ENCODE measurements at regions not wholly inside any gene's neighbourhood (a gene's known extent, or its start where the extent isn't known, plus 50 kb on each side); places are given as distances from the start of the nearest gene placed in this dataset.

DNA sequence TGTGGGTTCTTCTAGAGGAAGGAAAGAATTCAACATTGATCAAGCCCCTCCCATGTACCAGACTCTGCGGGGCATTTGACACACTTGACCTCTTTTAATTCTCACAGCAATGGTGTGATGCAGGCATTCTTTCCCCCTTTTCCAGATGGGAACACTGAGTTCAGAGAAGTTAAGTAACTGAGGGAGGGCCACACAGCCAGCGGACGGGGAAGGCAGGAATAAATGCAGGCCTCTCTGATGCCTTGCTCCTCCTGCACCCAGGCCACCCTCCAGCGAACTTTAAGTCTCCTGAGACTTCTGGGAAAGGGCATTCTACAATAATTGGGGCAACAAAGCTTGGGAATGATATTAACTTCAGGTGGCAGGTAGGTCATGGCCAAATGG, 227.4 kb downstream of the UACA start:
- TF ChIP-seq, protein P1, sequence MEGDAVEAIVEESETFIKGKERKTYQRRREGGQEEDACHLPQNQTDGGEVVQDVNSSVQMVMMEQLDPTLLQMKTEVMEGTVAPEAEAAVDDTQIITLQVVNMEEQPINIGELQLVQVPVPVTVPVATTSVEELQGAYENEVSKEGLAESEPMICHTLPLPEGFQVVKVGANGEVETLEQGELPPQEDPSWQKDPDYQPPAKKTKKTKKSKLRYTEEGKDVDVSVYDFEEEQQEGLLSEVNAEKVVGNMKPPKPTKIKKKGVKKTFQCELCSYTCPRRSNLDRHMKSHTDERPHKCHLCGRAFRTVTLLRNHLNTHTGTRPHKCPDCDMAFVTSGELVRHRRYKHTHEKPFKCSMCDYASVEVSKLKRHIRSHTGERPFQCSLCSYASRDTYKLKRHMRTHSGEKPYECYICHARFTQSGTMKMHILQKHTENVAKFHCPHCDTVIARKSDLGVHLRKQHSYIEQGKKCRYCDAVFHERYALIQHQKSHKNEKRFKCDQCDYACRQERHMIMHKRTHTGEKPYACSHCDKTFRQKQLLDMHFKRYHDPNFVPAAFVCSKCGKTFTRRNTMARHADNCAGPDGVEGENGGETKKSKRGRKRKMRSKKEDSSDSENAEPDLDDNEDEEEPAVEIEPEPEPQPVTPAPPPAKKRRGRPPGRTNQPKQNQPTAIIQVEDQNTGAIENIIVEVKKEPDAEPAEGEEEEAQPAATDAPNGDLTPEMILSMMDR (IDR thresholded peaks at IDR 0.05; ENCODE audit: low read depth, low read length, poor library complexity, severe bottlenecking), result no peak
- no peak for TF ChIP-seq EZH2phosphoT487 (IDR thresholded peaks at IDR 0.05; ENCODE audit: borderline replicate concordance, low read length)
